Rectal smooth muscle tissue (tissue), 1 donor: ENCODE measurements at regions not wholly inside any gene's neighbourhood (a gene's known extent, or its start where the extent isn't known, plus 50 kb on each side); places are given as distances from the start of the nearest gene placed in this dataset.

Source experiments
- H3K27ac ChIP-seq: one replicate; pipeline ENCODE4 v1.7.0; 2013; ENCODE audit warnings: low read depth, low read length, inconsistent platforms
- H3K27me3 ChIP-seq: one replicate; pipeline ENCODE4 v1.7.0; 2013; ENCODE audit warnings: low read length; ENCODE audit not compliant: control insufficient read depth, insufficient read depth
- H3K36me3 ChIP-seq: one replicate; pipeline ENCODE4 v1.7.0; 2013; ENCODE audit warnings: low read length; ENCODE audit not compliant: control insufficient read depth, insufficient read depth
- H3K4me1 ChIP-seq: one replicate; pipeline ENCODE4 v1.7.0; 2013; ENCODE audit warnings: low read length; ENCODE audit not compliant: control insufficient read depth, insufficient read depth
- H3K4me3 ChIP-seq: one replicate; pipeline ENCODE4 v1.7.0; 2013; ENCODE audit warnings: low read length
- H3K9ac ChIP-seq: one replicate; pipeline ENCODE4 v1.7.0; 2013; ENCODE audit warnings: low read length

- no peaks in the 10 kb centered on the region for H3K36me3 ChIP-seq
- no peaks in the 10 kb centered on the region for H3K4me1 ChIP-seq
- H3K27ac ChIP-seq = no peak overlapping the region
- H3K9ac ChIP-seq = no peak overlapping the region
- no peak overlapping the region for H3K4me3 ChIP-seq
- no peaks in the 10 kb centered on the region for H3K27me3 ChIP-seq
Observed at GRCh38 chr6:28707387-28708282, 182.0 kb downstream of the GPX5 start.

- Histone ChIP-seq H3K27ac (no peak overlapping the region), H3K36me3 (no peaks in the 10 kb centered on the region), H3K9ac (no peak overlapping the region), H3K4me3 (no peak overlapping the region), H3K27me3 (no peaks in the 10 kb centered on the region), H3K4me1 (no peaks in the 10 kb centered on the region)
Observed at GRCh38 chr6:28709478-28710349, 184.0 kb downstream of the GPX5 start.

DNA sequence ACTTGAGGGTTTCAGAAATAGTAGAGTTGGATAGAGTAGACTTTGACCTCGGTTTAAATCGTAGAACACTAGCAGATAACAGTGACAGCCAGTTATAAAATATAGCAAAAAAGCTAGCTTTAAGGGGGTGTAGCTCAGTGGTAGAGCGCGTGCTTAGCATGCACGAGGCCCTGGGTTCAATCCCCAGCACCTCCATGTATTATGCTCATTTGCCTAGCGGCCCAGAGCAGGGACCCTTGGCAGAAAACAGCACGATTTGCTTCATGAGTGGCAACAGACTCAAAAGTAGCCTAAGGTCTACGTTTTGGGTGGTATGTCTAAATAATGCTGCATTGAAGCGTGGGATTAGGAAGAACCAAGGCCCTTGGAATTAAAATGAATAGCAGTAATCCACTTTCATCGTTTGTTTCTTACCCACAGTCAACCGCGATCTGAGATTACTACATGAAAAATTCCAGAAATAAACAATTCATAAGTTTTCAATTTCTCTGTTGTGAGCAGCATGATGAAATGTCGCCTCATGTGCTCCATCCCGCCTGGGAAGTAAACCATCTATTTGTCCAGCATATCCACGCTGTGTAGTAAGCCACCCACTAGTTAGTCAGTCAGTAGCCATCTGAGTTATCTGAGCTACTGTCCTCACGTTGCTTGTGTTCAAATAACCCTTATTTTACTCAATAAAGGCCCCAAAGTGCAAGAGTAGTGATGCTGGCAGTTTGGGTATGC is 184.9 kb downstream of the GPX5 start:
- no peaks in the 10 kb centered on the region for H3K27me3 ChIP-seq
- no peaks in the 10 kb centered on the region for H3K36me3 ChIP-seq
- H3K27ac ChIP-seq = no peak overlapping the region
- H3K4me3 ChIP-seq = no peak overlapping the region
- H3K9ac ChIP-seq = no peak overlapping the region
- H3K4me1 ChIP-seq = no peaks in the 10 kb centered on the region

DNA sequence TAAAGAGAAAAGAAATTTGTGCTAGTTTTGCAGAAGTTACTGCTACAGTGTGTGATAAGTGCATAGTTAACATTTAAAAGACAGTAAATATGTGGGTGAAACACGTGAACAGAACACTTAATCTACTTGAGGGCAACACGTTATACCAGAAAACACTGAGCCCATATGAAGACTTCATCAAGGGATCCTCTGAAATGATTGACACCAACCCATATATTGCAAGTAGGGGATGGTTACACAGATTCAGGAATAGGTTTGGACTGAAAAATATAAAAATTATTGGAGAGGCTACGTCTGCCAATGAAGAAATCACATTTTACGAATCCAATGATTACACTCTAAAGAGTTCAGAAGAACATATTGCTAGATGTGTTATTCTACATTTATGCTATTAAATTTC is 185.6 kb downstream of the GPX5 start:
- Histone ChIP-seq H3K9ac (no peak overlapping the region), H3K27me3 (no peaks in the 10 kb centered on the region), H3K4me1 (no peaks in the 10 kb centered on the region), H3K27ac (no peak overlapping the region), H3K36me3 (no peaks in the 10 kb centered on the region), H3K4me3 (no peak overlapping the region)

GRCh38 chr6:28711788-28712341 is 186.2 kb downstream of the GPX5 start:
- no peak overlapping the region for H3K4me3 ChIP-seq
- H3K4me1 ChIP-seq = no peaks in the 10 kb centered on the region
- no peaks in the 10 kb centered on the region for H3K27me3 ChIP-seq
- no peak overlapping the region for H3K9ac ChIP-seq
- H3K27ac ChIP-seq = no peak overlapping the region
- no peaks in the 10 kb centered on the region for H3K36me3 ChIP-seq

DNA sequence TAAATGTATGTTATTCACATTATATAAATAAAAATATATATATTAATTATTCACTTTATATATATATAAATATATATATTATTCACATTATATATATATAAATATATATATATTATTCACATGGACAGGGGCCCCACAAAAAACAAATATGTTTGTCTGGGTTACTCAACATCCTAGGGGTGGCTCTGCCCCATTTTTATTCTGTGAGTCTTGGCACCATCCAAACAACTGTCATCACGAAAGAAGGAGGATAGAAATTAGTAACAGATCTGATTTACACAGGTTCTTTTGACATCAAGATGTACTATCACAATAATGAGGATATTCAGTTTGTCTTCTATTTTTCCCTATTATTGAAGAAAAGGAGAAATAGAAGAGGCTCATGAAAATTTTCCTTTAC is 187.3 kb downstream of the GPX5 start:
- H3K27me3 ChIP-seq = no peaks in the 10 kb centered on the region
- H3K4me3 ChIP-seq = no peak overlapping the region

DNA sequence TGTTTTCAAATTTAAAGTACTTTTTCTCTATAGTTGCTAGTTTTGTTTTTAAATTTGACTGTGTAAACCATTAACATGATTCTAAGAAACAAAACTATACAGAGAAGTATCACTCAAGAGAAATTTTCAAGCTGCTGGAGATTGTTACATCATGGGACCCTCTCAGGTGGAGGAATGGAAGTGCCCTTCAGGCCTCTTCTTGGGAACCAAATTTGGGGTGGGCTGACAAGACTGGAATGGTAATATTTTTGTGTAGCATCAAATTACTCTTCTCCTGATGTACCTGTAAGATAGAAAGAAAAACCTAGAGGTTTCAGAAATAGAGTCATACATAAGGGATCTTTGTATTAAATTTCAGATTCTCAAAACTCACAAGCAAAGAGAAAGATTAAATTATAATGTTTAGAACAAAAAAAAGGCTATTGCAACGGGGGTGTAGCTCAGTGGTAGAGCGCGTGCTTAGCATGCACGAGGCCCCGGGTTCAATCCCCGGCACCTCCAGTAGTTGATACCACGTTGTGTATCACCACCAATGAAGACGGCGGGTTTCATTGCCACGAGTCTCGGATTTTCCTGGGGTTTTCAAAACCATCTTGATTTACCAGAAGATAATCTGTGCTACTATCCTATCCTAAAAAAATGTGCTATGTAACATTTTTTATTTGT is 193.7 kb downstream of the GPX5 start:
- Histone ChIP-seq H3K36me3 (no peaks in the 10 kb centered on the region), H3K4me3 (no peak overlapping the region), H3K4me1 (no peaks in the 10 kb centered on the region), H3K27me3 (no peaks in the 10 kb centered on the region), H3K9ac (no peak overlapping the region), H3K27ac (no peak overlapping the region)

More for the DNA sequence above, 187.3 kb downstream of the GPX5 start:
- Histone ChIP-seq H3K9ac (no peak overlapping the region), H3K27ac (no peak overlapping the region), H3K36me3 (no peaks in the 10 kb centered on the region), H3K4me1 (no peaks in the 10 kb centered on the region)

DNA sequence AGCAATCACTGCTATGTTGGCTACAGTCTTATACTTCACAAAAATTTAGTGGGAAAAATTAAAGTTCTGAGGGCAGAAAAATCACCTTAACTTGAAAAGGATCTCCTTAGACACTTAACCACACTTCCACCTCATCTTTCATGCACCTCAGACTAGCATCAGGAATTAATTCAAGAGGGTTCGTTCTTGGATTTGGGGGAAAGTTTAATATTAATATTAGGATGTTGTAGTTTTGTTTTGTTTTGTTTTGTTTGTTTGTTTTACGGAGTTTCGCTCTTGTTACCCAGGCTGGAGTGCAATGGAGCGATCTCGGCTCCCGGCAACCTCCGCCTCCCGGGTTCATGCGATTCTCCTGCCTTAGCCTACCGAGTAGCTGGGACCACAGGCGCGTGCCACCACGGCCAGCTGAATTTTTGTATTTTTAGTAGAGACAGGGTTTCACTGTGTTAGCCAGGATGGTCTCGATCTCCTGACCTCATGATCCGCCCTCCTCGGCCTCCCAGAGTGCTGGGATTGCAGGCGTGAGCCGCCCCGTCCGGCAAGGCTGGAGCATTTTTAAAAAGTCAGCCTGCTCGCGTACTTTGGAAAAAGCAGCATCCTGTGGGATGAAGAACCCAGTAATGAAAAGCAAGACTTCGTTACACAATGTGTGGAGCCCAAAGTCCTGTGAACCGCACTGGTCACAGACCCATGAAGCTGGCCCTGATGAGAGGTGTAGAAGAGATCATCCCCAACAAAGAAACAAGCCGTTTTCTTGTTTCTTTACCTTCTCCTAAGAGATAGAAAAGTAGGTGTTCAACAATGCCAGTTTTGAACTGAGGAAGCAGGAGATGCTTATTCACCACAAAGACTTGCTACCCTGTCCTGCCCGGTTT is 194.9 kb downstream of the GPX5 start:
- Histone ChIP-seq H3K27me3 (no peaks in the 10 kb centered on the region), H3K27ac (no peak overlapping the region), H3K4me3 (no peak overlapping the region), H3K36me3 (no peaks in the 10 kb centered on the region), H3K9ac (no peak overlapping the region), H3K4me1 (no peaks in the 10 kb centered on the region)

- Histone ChIP-seq H3K9ac (no peak overlapping the region), H3K36me3 (no peaks in the 10 kb centered on the region), H3K27me3 (no peaks in the 10 kb centered on the region), H3K4me3 (no peak overlapping the region), H3K27ac (no peak overlapping the region), H3K4me1 (no peaks in the 10 kb centered on the region)
Observed at GRCh38 chr6:28721372-28721771, 195.7 kb downstream of the GPX5 start.

- H3K36me3 ChIP-seq = no peaks in the 10 kb centered on the region
- no peak overlapping the region for H3K9ac ChIP-seq
- no peak overlapping the region for H3K4me3 ChIP-seq
- H3K4me1 ChIP-seq = no peaks in the 10 kb centered on the region
- no peak overlapping the region for H3K27ac ChIP-seq
- H3K27me3 ChIP-seq = no peaks in the 10 kb centered on the region
Observed at GRCh38 chr6:28724395-28724794, 198.7 kb downstream of the GPX5 start.

- H3K27me3 ChIP-seq = no peaks in the 10 kb centered on the region
- no peaks in the 10 kb centered on the region for H3K36me3 ChIP-seq
- no peak overlapping the region for H3K27ac ChIP-seq
- no peak overlapping the region for H3K9ac ChIP-seq
- no peaks in the 10 kb centered on the region for H3K4me1 ChIP-seq
- H3K4me3 ChIP-seq = no peak overlapping the region
Observed at GRCh38 chr6:28725274-28725809, 198.4 kb downstream of the TRIM27 start.
